Ureter (tissue), 1 donor: ENCODE measurements at regions not wholly inside any gene's neighbourhood (a gene's known extent, or its start where the extent isn't known, plus 50 kb on each side); places are given as distances from the start of the nearest gene placed in this dataset.

Source experiments
- DNase-seq: peaks from one replicate; pipeline ENCODE4 v3.0.0-alpha.2; 2020; ENCODE audit warnings: low spot score
- donor health status: DM: yes; HTN: yes; CAD: no.

DNA sequence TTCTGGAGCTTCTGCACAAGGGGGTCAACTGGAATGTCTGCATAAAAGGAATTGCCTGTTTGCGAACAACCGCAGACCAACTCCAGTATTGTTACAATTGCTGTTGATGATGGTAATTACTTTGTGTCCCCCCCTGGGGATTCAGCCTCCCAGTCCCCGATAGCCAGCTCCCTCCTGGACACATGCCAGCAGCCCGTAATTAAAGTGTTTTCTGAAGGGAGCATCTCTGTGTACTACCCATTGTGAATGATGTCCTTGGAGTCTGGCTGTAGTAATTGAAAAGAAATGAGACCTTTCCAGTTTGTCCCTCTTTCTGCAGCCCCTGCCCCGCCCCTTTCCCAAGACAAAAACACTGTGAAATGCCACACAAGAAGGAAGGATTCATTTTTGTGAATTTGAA, 377.1 kb upstream of the LCORL start:
- no peak for DNase-seq

DNA sequence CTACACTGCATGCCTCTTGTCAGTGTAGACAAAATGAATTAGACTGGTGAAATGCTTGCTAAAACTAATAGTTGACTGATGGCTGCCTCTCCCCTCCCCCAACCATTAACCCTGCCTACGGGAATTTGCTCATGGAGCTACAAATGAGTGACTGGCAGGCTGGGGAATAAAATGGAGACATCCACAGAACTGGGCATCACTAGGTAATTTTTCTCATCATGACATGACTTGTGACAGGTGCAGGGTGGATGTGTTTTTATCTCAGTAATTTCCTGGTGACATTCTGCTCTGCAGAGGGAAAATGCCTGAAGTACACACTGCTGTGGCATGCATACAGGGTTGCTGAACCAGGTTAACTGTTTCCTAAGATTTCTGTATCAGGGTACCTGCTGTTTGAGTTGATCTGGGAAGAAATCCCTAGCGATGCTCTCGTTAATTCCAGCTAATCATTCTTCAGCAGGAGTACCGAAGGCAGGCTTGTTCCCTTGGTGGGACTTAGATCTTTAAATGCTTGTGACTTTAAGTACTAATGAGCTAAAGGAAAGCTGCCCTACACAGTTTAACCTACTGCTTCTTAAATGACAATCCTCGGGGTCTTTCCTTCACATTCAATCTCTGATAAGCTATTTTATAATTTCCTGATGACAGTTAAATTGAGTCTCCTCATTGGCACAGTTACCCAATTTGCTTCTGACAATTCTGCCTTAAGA, 376.3 kb upstream of the LCORL start:
- no peak for DNase-seq

DNA sequence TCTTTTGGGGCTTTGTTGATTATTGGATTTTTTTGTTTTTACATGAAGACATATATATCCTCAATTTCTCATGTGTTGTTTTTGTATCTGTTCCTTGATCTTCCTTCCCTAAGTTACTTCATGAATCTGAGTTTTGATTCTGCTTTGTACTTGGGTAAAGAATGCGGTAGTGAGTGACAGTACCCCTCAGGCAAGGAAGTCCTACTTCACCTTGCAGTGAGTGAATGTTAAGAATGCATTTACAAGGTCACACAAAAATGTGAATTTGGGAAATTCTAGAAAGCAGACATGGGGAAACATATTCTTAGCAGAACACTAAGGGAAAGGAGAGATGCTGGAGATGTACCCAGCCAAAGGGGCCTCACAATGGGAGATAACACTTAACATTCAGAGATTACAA, 373.1 kb upstream of the LCORL start:
- DNase-seq, result no peak

DNA sequence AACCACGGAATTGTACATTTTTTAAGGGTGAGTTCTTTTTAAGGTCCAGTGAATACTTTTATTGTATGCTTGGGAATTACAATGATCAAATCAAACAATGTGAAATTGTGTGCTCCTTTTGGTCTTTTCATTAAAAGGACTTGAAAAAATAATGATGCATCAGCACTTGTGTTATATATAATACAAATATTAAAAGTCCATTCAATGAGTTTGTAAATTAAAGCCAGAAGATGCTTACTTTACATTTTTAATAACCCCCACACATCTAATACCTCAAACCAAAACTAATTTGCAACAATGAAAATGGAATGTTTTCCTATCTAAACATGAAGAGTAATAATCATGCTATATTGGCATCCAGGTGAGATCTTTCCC, 369.8 kb upstream of the LCORL start:
- DNase-seq, result no peak

DNA sequence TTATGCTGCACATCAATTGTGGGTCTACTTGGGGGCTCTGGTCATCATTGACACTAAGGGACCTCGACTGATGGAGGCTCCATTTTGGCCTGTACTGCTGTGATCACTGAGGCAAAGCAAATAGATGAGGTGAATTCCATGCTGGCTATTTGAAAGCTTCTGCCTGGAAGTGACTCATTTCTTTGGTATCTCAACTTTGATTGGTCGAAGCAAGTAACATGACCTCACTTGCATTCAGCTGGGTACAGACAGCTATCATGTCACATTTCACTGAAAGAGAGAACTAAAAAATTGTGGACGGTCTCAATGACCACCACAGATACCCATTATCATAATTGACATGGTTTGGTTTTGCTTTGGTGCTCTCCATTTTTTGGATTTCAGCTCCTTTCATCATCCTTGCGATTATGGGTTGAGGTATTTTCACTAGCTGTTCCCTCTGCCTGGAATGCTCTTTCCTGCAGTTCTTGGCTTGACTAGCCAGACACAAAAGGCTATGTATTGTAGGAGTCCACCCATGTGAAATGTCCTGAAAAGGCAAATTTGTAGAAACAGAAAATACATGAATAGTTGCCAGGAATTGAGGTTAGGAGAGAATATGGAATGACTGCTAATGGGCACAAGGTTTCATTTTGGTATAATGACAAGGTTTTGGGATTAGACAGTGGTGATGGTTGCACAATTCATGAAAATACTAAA, 369.2 kb upstream of the LCORL start:
- DNase-seq, result no peak

DNA sequence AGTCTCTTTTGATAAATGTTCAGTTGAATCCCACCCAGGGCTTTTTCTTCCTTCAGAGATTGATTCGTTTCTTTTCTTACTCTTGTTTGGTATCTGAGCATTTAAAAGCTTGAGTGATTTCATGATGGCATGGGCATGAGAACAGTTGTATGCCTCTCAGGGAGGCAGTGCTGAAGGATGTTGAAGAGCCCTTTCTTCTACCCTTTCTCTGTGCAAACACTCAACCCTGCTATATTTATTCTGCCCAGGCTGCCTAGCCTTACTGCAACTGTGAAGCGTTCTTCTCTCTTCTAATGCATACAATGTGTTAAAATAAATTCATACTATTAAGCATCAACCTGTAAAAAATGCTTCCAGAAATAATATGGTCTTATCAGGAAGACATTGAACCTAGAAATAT, 367.6 kb upstream of the LCORL start:
- no peak for DNase-seq

DNA sequence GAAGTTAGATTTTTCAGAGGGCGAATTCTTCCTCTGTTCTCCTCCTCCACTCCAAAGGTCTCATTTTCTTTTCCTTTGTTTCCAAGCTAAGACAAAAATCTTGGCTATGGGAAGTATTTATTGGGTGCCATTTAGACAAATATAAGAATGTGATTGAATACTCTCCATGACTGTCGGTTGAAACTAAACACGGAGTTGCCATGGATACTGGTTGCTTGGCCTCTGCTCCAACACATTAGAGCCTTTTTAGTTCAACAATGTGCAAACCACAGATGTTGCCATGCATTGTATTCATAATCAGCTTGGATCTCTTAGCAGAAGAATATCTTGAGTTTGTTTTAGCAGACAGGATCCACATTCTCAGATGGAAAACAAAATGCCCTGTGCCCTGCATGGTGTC, 366.5 kb upstream of the LCORL start:
- DNase-seq, result no peak

DNA sequence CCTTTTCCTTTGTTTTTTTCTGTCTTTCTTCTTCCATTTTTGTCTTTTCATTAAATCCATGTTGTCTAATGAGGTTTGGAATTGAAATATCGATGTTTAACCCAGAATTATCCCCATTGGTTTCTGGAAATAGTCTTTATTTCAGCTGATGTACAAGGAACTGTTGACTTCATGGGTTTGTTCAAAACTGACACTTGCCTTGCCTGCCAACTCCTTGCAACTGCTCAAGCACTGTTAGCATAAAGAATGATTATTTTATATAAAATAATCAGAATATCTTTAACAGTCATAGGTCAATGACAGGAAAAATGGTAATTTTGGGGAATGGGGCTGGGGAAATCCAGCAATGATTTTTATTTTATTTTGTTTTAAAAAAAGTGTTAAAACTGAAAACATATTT, 359.6 kb upstream of the LCORL start:
- DNase-seq, result no peak

DNA sequence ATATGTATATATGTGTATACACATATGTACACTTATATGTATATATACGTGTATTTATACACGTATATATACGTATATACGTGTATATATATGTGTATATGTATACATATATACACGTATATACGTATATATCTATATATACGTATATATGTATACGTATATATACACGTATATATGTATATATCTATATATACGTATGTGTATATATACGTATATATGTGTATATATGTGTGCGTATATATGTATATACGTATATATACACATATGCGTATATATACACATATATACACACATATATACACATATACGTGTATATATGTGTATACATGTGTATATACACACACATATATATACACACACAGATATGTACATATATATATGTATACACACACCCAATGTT, 348.0 kb upstream of the LCORL start:
- DNase-seq, result no peak

DNA sequence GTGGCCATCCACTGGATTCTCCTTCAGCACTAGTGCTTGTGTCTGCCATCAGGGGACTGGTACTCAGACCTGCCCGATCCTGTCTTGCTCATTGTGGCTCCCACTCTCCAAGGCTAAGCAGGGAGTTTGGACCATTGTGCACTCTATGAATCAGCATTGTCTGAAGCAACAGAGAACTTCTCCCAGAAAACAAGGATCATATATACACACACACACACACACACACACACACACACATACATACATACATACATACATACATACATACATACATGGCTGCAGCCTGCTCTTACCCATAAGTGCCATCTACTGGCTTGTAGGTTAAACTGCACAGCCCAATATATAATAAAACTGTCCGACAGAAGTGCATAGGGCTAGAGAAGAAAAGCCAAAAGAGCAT, 345.3 kb upstream of the LCORL start:
- DNase-seq, result no peak

DNA sequence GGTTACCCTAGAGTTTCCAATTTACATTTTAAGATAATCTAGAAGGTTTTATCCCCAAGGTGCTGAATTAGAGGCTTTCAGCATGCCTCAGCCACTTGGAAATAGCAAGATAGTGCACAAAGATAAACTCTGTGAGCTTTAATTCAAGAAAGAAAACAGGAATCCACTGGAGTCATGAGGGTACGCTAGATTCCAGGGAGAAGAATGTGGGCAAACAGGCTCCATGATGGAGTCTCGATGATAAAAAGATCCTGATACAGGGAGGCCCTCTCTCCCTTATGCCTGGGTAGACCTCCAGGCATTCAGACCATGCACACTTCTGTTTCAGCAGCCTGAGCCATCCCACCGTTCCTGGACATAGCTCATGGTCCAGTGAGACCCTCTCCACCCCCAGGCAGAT, 344.6 kb upstream of the LCORL start:
- DNase-seq, result no peak

DNA sequence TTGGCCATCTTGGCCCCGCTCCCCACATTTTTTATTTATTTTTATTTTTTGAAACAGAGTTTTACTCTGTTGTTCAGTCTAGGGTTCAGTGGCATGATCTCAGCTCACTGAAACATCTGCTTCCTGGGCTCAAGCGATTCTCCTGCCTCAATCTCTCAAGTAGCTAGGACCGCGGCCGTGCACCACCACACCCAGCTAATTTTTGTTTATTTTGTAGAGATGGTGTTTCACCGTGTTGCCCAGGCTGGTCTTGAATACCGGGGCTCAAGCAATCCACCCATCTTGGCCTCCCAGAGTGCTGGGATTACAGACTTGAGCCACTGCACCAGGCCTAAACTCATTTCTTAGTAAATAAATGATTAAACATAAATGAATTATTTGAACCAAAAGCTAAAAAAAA, 322.0 kb upstream of the LCORL start:
- no peak for DNase-seq

DNA sequence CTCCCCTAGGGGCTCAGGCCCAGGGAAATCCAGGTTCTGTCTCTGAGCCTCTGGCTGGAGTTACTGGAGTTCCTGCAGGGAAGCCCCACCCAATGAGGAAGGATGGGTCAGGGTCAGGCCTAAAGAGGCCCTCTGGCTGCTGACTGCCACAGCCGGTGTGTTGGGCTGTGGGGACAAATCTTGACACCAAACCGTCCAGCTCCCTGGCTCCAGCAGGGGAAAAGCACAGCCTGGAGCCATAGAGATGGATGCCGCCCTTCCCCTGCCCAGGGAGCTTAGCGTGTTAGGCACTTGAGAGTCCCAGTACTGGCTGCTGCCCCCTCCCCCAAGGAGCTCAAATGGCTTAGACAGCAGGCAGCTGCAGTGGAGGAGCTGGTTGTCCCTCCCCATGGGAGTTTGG, 321.3 kb upstream of the LCORL start:
- DNase-seq, result no peak

DNA sequence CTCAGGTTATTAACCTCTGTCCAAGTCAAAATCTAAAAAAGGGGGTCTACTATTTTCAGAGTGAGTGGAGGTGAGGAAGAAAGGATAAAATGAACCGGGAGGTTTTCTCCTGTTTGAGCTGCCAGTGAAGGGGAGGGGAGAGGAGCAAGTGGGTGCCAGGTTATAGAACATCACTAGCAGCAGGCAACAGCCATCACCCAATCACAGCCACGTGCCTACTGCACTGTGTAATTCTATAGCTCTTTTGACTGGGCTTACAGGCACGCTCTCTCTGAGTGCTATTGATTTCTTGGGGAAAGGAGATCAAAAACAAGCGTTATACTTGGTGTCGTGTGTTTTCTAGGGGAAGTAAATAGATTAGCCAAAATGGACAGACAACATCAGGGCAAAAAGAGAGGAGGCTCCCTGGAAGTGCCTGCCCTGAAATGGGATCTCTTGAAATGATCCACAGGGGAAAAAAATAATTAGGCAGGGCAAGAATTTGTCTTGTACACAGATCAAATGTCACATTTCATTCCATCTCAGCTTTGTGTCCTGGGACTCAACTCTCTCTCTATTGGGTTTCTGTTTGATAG, 300.5 kb upstream of the LCORL start:
- no peak for DNase-seq

DNA sequence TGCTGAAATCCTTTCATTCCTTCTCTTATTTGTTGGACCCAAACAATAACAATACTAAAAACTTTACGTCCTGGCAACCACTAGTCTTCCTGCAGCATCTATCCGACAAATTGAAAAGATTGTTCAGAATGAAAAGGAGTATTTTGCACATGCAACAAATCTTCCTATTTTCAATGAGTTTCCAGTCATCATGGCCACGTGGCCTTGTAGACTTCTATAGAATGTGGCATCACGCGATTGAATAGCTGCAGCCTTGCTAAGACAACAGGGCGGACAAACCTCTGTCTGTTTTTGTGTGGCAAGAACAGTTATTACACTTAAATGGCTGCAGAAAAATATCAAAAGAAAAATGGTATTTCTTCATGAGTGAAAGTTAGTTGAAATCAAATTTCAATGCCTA, 297.9 kb upstream of the LCORL start:
- DNase-seq, result no peak

DNA sequence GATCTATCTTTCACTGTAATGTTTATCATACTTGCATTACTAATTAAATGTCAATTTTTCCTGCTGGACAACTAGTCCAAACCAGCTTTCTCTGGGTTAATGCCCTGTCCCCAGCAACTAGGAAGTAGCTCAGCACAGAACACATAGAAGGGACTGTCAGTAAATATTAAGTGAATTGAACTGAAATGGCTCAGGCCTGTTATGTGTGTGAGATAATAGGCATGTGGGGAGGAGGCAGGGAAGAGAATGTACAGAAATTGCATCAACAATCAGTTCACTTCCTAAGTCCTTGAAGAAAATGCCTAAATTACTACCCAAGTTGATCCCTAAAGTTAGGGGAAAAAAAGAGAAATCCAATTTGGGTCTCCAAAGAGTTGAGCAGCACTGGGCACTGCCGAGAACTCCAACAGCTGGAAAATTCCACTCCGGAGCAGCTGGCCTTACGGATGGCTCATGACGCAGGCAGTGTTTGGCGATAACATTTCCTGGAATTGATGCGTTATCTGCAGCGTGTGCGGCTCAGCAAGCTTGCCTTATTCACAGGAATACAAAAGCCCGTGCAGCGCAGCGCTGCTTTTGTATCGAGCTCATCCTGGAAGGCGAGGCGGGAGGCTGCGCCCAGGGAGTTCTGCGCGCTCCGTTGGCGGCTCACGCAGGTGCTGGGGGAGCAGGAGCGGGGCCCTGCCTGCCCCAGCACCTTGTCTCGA, 297.3 kb upstream of the LCORL start:
- DNase-seq, result no peak

DNA sequence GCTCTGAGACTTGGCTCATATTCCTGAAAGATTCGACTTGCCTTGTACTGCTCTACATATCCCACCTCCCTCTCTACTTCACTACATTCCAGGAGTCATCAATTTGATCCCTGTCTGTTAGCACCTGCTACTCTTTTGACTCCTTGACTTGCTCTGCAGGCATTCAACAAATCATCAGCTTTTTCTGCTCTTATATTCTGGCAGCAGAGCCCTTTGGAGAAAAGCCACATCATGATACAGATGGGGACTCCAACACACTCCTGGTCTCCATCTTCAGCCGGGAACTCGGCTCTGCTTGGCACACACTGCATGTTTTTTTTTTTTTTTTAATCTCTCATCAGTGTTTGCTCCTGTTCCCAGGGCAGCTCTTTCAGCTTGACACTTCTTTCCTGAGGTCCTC, 293.2 kb upstream of the LCORL start:
- DNase-seq, result no peak

DNA sequence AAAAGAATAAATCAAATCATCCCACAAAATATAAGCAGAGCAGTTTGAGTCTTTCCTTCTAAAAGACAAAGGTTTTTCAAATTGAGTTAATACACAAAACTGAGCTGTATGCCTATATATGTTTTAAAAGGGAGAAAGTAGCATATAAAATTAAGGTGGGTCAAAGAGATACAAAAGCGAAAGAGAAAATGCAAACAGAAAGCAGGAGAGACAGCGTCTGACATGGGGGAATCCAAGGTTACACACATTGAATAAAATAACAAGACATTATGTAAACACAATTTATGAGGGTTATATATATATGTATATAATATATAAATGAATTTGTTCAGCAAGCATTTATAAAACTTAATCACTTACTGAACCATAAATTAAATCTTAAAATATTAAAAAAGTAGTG, 276.1 kb upstream of the LCORL start:
- no peak for DNase-seq

DNA sequence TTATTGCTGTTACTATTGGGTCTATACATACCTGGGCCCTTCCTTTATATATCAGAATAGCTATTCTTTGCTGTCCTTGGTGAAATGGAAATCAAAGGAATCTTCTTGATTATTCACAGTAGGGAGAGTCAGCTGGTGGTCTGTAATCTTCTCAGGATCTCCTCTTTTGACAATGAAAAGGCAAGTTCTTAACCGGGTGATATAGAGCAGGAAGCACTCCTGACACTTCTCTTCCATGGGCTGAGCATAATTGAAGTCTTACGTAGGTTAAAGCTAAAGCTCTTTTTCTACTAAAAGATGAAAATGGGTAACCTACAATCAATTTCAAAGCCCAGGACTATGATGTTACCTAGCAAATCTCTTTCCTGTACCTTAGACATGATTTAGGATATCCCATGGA, 274.9 kb upstream of the LCORL start:
- no peak for DNase-seq

DNA sequence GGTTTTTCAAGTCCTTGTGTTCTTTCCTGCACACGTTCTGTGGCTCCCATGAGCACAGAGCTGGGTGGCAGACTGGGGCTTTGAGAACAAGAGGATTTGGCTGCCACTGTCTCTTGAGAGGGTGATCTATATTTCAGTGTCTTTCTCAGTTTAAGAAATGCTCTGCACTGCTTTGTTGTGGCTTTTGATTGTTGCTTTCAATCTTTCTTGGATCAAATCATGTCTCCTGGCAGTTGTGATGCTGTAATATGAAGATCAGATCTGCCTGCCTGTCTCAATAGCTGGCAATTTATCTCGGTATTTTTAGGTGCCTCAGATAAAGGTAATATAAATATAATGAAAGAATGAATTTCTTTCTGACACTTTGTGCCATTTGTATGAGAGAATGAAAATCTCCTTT, 273.3 kb upstream of the LCORL start:
- DNase-seq, result no peak

DNA sequence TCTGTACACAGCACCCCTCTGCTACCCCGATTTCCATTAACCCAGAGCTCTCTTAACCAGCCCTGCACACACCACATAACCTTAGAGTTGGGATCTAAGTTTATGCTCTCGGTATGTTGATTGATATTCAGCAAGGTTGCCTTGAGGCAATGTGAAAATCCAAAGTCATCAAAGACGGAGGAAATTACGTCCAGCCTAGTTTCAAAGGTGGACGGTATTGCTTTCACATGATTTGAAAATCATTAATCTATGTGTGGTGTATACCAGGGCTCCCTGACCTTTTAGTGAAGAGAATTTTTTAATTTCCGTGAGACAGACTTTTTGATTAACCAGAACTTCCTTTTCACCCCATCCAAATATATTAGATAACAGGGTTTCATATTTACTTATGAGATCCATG, 272.5 kb upstream of the LCORL start:
- no peak for DNase-seq

DNA sequence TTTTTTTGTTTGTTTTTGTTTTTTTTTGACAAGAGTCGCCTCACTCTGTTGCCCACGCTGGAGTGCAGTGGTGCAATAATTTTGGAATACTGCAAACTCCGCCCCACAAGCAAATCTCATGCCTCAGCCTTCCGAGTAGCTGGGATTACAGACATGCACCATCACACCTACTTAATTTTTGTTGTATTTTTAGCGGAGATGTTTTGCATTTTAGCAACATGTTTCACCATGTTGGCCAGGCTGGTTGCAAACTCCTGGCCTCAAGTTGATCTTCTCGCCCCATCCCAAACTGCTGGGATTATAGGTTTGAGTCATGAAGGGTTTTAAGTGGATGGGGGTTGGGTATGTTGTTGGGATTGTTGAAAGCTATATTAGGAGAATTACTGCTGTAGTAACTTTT, 270.9 kb upstream of the LCORL start:
- no peak for DNase-seq

DNA sequence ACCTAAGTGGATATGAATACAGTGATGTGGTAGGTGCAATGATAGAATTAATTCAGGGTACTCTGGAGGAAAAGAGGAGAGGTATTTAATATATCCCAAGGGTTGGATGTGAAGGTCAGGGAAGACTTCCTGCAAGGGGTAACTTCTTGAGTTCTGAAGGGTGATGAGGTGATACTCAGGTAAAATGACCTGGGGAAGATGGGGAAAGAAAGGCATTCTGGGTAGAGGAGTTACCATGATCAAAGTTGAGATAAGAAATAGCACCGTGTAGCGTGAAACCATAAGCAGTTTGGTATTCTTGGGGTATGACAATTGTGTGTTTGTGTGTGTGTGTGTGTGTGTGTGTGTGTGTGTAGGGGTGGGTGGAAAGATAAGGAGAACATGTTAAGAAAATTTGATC, 270.4 kb upstream of the LCORL start:
- no peak for DNase-seq
